GM18505 (cell line): ENCODE measurements at regions not wholly inside any gene's neighbourhood (a gene's known extent, or its start where the extent isn't known, plus 50 kb on each side); places are given as distances from the start of the nearest gene placed in this dataset.

ENCODE experiments used
- ATAC-seq: cut with Tn5 transposase; IDR thresholded peaks from one replicate; pipeline ENCODE4 v1.9.1; 2021; ENCODE audit not compliant: unreplicated experiment
- POLR2A ChIP-seq: IDR thresholded peaks from 4 replicates; pipeline ENCODE4 v1.6.1; 2011; ENCODE audit warnings: borderline replicate concordance; ENCODE audit not compliant: insufficient read depth, insufficient read length; ENCODE audit errors: extremely low read depth

DNA sequence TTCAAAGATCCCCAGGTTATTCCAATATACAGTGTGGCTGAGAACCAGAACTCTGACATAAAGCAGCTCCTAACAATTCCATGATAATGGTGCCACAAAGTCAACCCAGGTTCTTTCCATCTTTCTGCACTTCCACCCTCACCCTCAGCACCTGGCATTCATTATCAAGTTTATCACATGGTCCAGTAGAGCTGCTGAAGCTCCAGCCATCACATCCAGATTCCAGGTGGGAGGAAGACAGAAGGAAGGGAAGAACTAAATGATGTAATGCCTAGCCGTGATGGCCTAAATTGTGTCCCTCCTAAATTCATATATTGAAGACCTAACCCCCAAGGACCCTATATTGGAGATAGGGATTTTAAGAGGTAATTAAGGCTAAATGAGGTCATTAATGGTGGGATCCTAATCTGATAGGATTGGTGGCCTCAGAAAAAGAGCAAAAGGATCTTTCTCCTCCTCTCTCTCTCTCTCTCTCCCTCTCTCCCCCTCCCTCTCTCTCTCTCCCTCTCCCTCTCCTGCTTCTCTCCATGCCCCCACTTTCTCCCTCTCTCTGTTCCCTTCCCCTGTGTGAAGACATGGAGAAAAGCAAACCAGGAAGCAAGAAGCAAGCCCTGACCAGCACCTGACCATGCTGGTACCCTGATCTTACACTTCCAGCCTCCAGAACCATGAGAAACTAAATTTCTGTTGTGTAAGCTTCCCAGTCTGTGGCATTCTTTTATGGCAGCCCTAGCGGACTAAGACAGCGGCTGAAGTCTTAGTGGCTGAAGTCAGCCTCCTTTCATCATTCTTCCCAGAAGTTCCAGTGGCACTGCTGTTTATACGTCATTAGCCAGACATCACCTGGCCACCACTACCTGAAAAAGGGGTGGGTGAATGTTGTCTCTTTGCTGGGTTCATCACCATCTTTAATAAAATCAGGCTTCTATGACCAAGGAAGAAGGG, 369.7 kb upstream of the PROK2 start:
- no peak for TF ChIP-seq POLR2A
- no peak for ATAC-seq

DNA sequence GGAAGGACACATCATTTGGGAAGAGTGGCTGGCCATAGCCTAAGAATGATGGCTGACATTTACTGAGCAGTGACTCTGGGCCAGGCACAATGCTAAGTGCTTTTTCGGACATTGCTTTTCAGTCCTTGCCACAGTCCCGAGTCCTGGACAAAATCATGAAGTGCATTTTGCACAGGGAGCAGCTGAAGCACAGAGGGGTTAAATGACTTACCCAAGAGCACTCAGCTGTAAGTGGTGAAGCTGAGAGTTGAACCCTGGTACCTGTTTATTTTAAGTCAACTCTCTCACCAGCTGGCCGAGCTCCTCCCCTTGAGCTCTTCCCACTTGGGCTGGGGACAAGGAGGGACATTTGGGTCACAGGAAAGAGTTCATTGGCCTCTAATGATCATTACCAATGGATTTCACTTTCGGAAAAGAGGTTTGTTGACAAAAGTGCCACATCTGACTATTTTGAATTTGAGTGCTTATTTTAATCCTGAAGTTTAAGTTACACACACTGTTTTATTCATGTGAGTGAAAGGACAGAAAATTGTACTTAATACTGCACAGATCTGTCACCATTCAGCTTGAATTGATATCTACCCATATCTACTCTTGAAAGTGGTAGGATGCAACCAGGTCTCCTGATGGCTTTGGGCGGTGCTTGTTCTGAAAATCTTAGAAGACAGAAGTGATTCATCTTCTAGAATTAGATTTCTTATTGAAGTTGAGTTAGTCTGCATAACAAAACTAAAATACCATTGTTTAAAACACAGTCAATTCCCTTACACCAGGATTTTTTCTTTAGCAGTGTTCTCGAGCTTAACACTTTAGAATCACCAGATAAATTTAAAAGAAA, 368.7 kb upstream of the PROK2 start:
- TF ChIP-seq POLR2A: no peak
- no peak for ATAC-seq

DNA sequence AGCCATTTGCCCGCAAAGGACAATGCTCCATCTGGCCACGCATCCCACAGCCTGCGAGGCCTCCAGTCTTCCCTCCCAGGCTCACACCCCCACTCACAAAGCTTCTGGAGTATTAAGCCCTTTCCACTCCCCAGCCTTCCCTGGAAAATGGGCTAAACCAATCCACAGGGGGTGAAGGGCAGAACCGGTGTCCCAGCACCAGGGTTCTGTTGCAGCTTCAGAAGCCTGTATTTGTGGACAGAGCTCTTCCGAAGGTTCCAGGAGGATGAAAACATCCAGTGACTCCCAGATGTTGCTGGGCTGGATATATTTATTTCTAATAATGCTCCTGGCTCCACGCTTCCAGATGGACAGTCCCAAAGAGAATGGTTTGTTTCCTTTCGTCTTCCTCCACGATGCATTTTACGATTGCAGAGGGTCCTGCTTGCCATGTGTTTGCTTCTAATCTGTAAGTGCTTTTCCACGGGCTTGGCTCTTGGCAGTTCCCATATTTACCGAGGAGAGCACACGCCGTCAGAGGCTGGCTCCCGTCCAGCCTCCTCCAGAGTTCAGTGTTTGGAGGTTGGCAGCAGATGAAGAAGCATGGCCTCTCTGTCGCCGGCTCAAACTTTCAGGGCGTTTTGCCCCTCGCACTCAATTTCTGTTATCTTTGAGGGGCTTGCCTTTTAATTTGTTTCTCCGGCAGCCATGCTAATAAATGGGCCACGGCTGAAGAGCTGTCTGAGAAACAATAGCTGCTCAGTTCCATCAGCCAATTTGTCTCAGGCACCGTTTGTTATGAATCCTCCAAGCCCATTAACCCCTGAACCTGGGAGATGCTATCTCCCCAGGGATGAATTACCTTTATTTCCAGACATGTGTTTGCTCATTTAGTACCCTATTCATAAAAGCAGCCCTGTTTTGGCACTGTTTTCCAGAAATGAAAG, 367.9 kb upstream of the PROK2 start:
- ATAC-seq: no peak
- TF ChIP-seq POLR2A: no peak

DNA sequence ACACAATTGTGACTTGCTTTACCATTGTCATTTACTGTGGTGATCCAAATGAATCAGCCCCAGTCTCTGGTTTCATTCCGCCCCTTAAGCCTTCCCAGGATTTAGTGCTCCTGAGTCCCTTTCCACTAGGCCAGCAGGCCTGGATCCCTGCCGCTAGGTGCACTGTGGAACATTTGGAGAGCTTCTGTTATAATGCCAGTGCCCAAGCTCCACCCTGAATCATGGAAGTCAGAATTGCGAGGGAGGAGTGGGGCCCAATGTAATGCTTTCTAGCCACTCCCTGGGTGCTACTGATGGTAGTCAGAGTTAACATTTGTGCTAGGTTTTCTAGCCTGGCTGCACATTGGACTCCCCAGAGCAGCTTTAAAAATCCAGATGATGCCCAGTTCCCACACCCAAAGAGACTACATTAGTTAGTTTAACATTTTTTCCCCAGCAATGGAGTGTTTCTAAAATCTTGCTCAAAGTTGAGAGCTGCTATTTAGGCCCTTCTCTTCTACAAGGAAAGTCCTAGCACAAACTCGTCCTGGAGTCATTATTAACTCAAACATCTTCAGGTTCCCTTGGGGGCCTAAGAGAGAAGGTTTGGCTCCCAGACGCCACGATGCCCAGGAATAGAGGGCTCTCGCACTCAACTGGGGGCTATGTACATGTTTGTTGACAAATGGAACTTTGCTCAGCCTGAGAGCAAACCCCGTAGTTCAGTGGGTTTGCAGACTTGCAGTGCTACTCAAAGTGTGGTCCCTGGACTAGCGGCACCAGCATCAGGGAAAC, 366.7 kb upstream of the PROK2 start:
- ATAC-seq: no peak
- TF ChIP-seq POLR2A: no peak

- ATAC-seq: no peak
- TF ChIP-seq POLR2A: no peak
Measured at GRCh38 chr3:72150634-72151412, 365.9 kb upstream of the PROK2 start.

DNA sequence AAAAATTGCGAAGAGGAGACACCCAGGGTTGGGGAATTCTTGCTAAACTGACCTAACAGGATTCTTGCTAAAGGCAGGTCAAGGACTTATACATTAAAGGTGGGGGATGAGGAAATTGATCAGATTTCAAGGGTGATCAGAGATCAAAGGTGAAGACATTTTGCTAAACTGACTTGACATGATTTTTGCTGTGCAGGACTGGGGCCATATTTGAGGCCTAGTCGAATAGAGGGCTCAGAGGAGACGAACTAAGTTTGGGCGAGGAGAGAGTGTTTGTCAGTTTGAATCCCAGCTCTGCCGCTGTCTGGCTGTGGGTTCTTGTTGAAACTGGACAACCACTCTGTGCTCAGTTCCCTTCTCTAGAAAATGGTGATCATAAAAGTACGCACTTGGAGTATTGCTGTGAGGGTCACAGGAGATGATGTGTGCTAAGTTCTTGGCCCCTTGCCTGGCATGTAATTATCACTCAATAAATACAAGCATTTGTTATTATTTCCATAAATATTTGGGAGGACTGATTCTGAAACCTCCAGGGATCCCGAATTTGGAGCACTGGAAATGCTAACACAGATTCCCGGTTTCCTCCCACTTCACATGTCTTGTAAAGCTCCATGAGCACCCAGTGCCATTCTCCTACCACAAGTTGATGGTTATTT, 364.8 kb upstream of the PROK2 start:
- ATAC-seq: no peak
- no peak for TF ChIP-seq POLR2A

DNA sequence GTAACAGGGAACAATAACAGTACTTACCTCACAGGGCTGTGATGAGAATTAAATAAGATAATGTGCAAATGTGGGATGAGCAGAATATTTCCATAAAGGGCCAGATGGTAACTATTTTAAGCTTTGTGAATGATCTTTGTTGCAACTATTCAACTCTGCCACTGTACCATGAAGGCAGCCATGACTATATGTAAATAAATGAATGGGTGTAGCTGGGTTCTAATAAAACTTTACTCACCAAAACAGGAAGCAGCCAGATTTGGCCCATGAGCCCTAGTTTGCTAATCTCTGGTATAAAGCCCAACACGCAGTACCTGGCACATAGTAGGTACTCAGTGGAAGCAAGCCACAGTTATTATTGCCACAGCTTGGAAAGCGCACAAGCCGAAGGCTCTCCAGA, 362.7 kb upstream of the PROK2 start:
- ATAC-seq: no peak
- TF ChIP-seq POLR2A: no peak

GRCh38 chr3:72145506-72146380, 360.8 kb upstream of the PROK2 start:
- no peak for TF ChIP-seq POLR2A
- ATAC-seq: no peak

DNA sequence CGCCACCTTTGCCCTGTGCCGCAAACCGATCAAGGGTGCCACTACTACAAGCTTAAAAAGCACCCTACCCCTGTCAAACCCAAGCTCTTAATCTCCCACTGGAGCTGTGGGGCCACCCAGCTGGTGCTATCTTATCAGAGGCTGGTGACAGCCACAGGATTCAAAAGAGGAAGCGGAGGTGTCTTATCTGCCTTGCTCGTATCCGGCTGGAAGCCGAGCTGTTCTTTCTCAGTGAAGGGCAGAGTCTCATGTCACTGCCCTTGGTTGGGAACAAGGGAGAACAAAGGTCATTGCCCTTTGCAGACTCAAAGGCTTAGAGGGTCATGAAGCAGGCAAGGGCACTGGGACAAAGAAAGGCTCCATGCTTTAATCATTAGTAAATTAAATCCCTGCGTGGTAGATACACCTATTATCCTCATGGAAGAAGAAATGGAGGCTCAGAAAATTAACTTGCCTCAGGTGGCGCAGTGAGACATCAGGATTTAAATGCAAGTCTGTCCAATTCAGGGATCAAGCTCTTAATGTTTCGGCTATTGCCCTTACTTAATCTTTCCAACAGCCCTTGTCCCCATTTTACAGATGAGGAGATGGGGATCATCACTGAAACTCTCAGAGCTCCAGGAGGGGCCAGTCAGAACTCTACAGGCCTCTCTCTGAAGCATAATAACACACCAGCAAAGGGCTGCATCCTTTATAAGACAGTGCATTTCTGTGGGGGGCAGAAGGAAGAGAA, 360.0 kb upstream of the PROK2 start:
- TF ChIP-seq POLR2A: no peak
- ATAC-seq: peak; percentile 74
